Fibroblast of villous mesenchyme (primary cell): ENCODE measurements at regions not wholly inside any gene's neighbourhood (a gene's known extent, or its start where the extent isn't known, plus 50 kb on each side); places are given as distances from the start of the nearest gene placed in this dataset.
"Not testable (repeated sequence)": the region's sequence is repeated elsewhere in the genome, so short reads cannot be mapped to it uniquely, and the experiment has no call there.

Experiments
- DNase-seq: peaks from one replicate; pipeline ENCODE4 v3.0.0-alpha.2; 2010; ENCODE audit warnings: low read depth
- H3K4me3 ChIP-seq: 2 replicates; pipeline ENCODE4 v1.5.1; 2011; ENCODE audit warnings: low read depth, mild to moderate bottlenecking, low read length
- CTCF ChIP-seq: IDR thresholded peaks from 2 replicates; pipeline ENCODE4 v1.5.1; 2012; ENCODE audit warnings: low read depth, mild to moderate bottlenecking, low read length; ENCODE audit not compliant: insufficient read depth

- peak; percentile 57 for DNase-seq
- H3K4me3 ChIP-seq: no peak overlapping the region
- no peak for TF ChIP-seq CTCF
Observed at GRCh38 chr13:50543782-50544181, 299.7 kb downstream of the DLEU7 start.

- no peak overlapping the region for H3K4me3 ChIP-seq
- no peak for TF ChIP-seq CTCF
- DNase-seq: no peak
Observed at GRCh38 chr13:50544211-50544610, 299.3 kb downstream of the DLEU7 start.

GRCh38 chr13:50547175-50547574 lies 296.3 kb downstream of the DLEU7 start:
- DNase-seq, H3K4me3 ChIP-seq: not testable (repeated sequence)

- no peak for TF ChIP-seq CTCF
- no peak overlapping the region for H3K4me3 ChIP-seq
- no peak for DNase-seq
Observed at GRCh38 chr13:50548586-50548985, 294.9 kb downstream of the DLEU7 start.

GRCh38 chr13:50549221-50549942 lies 294.1 kb downstream of the DLEU7 start:
- TF ChIP-seq CTCF: no peak
- DNase-seq: no peak

GRCh38 chr13:50550151-50550550 lies 293.3 kb downstream of the DLEU7 start:
- no peak overlapping the region for H3K4me3 ChIP-seq
- no peak for TF ChIP-seq CTCF
- no peak for DNase-seq

More at GRCh38 chr13:50549221-50549942, 294.1 kb downstream of the DLEU7 start:
- H3K4me3 ChIP-seq: no peak overlapping the region

GRCh38 chr13:50552424-50552966 lies 291.0 kb downstream of the DLEU7 start:
- DNase-seq: no peak
- no peak overlapping the region for H3K4me3 ChIP-seq
- no peak for TF ChIP-seq CTCF
